GM12865 (cell line): ENCODE measurements at regions not wholly inside any gene's neighbourhood (a gene's known extent, or its start where the extent isn't known, plus 50 kb on each side); places are given as distances from the start of the nearest gene placed in this dataset.

Experiments used
- DNase-seq: peaks from one replicate; pipeline ENCODE4 v3.0.0; 2010; ENCODE audit warnings: low read depth
- H3K4me3 ChIP-seq: 2 replicates; pipeline ENCODE4 v1.5.1; 2011; ENCODE audit warnings: mild to moderate bottlenecking, low read depth, low read length, control low read depth
- CTCF ChIP-seq: IDR thresholded peaks from 2 replicates; pipeline ENCODE4 v1.5.1; 2011; ENCODE audit warnings: low read length, control low read depth, low read depth, inconsistent platforms; ENCODE audit not compliant: insufficient read depth; ENCODE audit errors: missing control alignments

- TF ChIP-seq CTCF = no peak
- no peak for DNase-seq
Measured at GRCh38 chr18:44181951-44182747, 498.5 kb upstream of the SETBP1 start.

GRCh38 chr18:44186001-44186400 lies 494.7 kb upstream of the SETBP1 start:
- no peak for DNase-seq
- TF ChIP-seq CTCF = no peak

More at GRCh38 chr18:44181951-44182747, 498.5 kb upstream of the SETBP1 start:
- no peak overlapping the region for H3K4me3 ChIP-seq

GRCh38 chr18:44187090-44187489 lies 493.6 kb upstream of the SETBP1 start:
- no peak for DNase-seq
- no peak for TF ChIP-seq CTCF

More at GRCh38 chr18:44186001-44186400, 494.7 kb upstream of the SETBP1 start:
- H3K4me3 ChIP-seq = no peak overlapping the region

GRCh38 chr18:44195394-44196140 lies 485.1 kb upstream of the SETBP1 start:
- no peak overlapping the region for H3K4me3 ChIP-seq
- DNase-seq = no peak
- no peak for TF ChIP-seq CTCF

More at GRCh38 chr18:44187090-44187489, 493.6 kb upstream of the SETBP1 start:
- no peak overlapping the region for H3K4me3 ChIP-seq

- H3K4me3 ChIP-seq = no peak overlapping the region
- no peak for DNase-seq
- no peak for TF ChIP-seq CTCF
Measured at GRCh38 chr18:44197832-44198611, 482.7 kb upstream of the SETBP1 start.

GRCh38 chr18:44198612-44199284 lies 481.9 kb upstream of the SETBP1 start:
- TF ChIP-seq CTCF = no peak
- H3K4me3 ChIP-seq = no peak overlapping the region
- no peak for DNase-seq
